GM18502 (cell line): ENCODE measurements at regions not wholly inside any gene's neighbourhood (a gene's known extent, or its start where the extent isn't known, plus 50 kb on each side); places are given as distances from the start of the nearest gene placed in this dataset.

Experiments used
- ATAC-seq: cut with Tn5 transposase; IDR thresholded peaks from one replicate; pipeline ENCODE4 v1.9.1; 2021; ENCODE audit warnings: mild to moderate bottlenecking; ENCODE audit not compliant: unreplicated experiment, poor library complexity

DNA sequence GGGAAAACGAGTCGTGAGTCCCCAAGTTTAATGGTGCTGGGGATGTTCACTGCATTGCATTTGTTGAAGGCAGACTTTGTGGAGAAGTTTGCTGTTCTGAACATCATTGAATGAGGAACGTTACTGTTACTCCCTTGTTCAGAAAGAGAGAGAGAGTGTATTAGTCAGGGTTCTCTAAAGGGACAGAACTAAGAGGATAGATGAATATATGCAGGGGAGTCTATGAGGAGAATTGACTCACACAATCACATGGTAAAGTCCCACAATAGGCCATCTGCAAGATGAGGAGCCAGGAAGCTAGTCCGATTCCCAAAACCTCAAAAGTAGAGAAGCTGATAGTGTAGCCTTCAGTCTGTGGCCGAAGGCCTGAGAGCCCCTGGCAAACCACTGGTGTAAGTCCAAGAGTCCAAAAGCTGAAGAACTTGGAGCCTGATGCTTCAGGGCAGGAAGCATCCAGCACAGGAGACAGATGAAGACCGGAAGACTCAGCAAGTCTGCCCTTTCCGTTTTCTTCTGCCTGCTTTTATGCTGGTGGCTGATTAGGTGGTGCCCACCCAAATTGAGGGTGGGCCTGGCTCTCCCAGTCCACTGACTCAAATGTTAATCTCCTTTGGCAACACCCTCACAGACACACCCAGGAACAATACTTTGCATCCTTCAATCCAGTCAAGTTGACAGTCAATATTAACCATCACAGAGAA, 223.5 kb upstream of the PCSK2 start:
- no peak for ATAC-seq

DNA sequence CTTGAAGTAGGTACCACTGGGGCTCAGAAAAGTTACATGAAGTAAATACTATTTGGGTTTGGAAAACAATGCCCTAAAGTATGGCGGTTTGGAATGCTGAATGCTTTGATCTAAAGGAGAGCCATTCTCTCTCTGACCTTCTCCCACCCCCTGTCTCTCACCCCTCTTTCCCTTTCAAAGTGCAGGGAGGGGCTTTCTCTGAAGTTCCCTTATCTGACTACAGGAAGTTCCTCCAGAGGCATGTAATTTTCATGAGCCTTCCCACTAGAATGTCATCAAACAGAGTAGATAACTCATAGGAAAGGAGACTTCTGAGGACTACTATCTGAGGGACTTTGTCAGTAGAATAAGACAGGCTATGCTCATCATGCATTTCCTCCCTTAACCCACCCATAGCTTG, 216.7 kb upstream of the PCSK2 start:
- ATAC-seq: no peak

DNA sequence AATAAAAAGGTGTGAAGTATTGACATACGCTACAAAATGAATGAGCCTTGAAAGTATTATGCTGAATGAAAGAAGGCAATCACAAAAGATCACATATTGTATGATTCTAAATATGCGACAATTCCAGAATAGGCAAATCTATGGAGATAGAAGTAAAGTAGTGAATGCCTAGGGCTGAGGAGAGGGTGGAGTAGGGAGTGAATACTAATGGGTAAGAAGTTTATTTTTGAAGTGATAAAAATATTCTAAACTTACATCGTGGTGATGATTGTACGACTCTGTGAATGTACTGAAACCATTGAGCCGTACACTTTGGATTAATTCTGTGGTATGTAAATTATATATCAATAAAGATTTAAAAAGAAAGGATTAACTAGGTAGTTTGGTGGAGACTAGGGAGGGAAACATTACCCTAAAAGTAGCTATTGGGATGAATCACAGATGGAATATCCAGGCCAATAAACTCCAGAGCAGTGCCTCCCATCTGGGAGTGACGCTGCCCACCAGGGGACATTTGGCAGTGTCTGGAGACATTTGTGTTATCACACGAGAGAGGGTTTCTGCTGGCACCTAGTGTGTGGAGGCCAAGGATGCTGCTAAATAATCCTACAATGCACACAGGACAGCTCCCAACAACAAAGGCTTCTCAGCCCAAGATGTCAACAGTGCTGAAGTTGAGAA, 214.2 kb upstream of the PCSK2 start:
- ATAC-seq: no peak

DNA sequence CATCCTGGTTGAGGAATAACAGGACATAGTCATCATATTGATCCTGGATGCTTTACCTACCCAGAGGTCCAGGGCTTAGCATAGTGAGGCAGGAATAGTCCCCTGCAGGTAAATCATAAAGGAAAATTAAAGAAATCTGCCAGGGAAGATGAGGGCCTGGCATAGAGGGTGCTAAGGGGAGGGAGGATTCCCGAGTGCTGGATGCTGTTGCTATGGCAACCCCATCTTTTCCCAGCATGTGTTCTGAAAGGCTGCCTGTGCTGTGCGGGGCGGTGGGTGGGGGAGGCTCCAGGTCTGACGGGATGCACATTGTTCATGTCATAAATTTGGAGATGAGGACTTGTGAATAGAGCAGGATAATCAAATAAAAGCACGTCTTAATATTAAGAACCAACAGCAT, 212.6 kb upstream of the PCSK2 start:
- no peak for ATAC-seq

DNA sequence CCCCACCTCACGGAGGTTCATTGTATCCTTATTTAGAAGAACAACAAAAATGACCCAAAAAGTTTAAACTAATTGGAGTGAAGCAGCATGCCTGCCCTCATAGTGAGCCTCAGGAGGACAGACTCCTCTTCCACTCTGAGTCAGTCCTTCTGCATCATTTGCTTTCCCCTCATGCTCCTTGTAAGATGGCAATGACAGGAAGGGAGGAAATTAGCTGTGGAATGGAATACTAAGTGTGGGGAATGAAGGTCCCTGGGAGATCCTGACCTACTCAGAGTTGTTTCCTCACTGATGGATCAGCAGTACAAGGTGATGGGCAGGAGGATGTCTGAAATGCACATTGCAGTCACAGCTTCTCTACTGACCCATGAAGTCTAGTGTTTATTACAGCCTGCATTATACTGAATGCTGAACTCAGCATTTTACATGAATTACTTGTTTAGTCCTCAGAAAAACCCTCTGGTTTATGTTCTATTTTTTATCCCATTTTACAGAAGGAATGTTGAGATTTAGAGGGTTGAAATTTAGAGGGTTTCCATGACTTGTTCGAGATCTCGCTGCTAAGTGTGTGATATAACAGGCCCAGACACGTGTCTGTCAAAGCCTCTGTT, 212.0 kb upstream of the PCSK2 start:
- ATAC-seq: no peak

DNA sequence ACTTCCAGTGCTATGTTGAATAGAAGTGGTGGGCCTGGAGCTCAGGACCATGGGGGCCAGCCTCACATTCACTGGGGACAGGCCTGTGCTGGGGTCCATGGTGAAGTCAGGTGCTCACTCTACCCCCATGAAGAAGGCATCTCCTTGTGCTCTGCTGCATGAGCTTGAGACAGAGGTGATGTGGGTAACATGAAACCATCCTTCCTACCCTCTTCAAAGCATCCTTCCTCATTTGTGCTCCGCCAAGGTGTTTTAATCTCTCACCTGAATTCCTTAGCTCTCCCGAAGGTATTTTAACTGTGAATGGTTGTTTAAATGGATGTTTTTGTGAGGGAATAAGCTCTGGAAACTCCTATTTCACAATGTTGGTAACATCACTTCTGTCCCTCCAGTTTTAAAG, 209.6 kb upstream of the PCSK2 start:
- ATAC-seq: no peak

DNA sequence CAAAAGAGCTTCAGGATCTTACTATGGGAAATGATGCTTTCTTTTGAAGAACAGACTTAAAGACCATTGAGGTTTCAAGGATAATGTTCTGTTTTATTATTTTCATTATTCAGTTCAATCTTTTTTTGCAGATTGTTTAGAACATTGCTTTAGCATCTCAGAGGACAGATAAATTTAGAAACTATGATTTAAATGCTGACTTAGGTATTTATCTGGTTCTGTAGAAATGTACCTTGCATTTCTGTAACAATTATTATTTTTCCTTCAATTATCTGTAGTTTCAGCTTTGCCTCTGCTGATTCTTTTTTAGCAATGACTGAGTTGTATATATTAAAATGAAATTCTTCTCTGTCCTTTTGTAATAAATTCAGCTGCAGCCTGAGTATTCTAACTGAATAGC, 205.4 kb upstream of the PCSK2 start:
- no peak for ATAC-seq

DNA sequence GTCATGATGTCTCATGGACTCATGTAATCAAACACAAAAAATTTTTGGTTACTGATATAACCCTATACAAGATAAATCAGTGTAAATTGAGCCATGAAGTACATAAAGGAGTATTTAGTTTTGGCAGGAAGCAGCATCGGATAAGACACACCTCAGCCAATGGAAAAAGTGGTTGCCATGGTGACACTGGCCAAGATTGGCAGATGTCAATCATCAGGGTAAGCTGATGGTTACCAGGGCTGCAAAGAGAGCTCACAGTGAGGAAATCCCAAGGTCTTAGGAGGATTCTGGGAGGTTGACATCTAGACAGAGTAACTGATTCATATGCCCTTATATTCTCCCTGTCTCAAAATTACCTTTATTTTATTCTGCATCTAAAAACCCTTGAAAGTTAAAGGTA, 203.8 kb upstream of the PCSK2 start:
- no peak for ATAC-seq

DNA sequence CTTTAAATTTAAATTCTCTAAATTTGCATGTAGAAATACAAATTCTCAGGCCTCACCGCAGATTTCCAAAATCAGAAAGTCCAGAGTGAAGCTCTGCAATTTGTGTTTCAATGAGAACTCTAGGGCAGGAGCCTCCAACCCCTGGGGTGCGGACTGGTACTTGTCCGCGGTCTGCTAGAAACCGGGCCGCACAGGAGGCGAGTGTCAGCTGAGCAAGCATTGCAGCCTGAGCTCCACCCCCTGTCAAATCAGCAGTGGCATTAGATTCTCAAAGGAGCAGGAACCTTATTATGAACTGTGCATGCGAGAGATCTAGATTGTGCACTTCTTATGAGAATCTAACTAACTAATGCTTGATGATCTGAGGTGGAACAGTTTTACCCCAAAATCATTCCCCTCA, 203.0 kb upstream of the PCSK2 start:
- ATAC-seq: no peak

DNA sequence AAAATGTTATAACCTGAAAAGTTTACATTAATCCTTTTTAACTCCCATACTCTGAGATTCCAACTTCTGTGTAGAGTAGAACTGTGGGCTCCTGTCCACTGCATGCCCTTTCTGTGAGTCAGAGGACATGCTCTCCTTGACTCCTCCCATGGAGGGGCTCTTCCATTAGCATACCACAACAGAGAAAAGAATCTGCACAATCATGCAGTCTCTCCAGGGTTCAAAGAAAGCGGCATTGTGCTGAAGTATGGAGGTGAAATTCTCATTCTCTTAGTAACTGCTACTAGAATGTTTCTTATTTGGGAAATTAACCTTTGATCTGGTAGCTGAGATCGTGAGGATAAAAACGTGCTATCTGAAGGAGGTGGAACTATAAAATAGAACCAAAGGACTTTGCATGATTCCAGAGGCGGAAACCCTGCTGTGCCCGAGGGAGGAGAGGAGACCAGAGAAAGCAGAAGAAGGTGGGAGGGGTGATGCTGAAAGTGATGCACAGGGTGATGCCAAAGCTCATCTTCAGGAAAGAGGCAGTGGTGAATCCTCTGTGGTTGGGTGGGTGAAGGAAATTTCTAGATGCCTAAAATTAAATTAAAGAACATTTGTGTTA, 202.2 kb upstream of the PCSK2 start:
- no peak for ATAC-seq

DNA sequence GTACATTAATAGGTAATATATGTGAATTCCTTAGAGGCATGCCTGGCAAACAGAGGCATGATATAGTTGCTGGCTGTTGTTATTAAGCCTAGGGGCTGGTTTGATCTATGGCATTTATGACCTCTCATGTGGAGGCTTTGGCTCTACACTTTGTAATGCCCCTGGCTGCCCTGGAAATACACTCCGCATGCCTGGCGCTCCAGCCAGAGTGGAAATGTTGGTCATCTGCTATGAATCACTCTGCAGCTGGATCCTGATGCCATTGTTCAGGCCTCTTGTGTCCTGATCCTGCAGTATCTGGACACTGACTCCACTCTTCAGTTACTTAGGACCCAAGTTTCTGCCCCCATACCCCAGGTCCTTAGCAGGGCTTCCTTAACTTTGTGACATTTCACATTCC, 200.5 kb upstream of the PCSK2 start:
- ATAC-seq: no peak

DNA sequence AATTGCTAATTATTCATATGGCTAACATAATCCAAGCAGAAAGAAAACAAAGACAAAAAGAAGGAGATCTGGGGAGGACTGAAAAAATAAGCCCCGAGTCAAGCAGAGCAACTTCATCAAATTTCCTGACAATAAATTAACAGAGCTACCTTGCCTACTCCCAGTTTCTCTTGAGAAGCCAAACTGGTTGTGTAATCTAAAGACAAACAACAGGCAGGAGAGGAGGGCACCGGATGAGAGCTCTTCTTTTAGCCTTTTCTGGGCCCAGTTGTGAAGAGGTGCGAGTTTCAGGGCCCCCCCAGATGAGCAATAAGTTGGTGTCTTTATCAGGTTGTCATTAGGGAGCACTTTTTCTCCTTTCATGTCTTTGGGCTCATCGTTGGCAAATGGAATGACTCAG, 197.1 kb upstream of the PCSK2 start:
- no peak for ATAC-seq

DNA sequence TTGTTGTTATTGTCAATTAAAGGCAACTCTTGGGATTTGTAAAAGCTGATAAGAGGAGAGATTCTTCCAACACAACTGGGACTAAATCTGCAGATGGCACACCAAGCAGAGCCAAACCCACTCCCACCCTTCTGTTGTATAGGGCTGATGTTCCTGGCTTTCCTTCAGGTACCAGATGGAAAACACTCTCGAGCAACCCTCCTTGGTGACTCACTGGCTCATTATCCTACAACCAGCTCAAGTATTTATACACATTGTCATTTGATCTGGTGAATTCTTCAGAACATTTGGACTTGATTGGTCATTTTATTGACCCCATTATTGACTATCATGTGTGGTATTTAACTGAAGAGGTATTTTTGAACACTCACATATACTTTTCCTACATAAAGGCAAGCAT, 190.3 kb upstream of the PCSK2 start:
- ATAC-seq: no peak

DNA sequence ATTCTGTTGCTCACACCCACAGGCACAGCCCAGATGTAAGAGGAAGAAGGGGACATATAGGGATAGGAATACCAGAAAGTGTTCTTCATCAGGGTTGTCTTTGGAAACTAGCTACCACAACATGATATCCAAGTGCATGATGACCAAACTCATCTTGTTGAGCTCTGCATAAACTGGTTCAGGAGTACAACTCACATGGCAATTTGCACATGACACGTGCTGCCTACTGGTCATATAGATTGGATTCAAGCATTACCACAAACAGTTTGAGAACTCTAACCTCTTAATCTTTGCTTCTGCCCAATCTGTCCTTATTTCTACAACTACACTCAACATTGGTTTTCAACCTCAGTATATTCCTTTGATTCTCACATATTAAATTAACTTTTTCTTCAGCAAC, 184.7 kb upstream of the PCSK2 start:
- no peak for ATAC-seq

DNA sequence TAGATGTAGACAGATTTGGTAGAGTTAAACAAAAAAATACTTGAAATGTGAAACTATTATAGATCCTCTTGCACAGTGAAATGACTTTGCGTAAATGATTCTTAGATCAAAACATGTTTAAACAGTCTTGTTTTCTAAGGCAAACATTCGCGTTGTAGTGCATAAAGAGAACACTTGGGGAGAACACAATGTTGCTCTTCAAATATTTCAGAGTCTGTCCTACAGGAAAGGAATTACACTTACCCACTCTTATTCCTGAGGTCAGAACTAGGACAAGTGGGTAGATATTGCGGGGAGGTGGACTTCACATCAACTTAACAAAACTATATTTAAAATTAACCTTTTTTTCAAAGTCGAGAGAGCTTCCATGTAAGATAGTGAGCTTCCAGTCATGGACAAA, 183.5 kb upstream of the PCSK2 start:
- no peak for ATAC-seq

DNA sequence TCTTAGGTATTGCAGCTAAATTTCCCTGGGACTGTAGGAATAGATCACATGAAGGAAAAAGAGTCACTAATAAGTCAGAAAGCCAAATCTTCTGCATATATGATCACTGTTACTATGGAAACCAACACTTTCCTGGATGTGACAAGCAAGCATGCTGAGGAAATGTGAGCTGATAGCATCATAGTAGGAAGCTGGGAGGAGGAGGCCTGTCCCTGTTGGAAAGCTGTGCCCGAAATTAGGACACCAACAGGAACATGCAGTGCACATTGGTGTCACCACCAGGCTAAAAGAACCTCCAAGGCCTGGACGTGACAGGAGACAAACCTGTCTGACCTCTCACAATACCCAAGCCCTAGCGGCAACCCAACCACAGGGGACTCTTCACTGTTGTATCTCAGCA, 181.9 kb upstream of the PCSK2 start:
- ATAC-seq: no peak

DNA sequence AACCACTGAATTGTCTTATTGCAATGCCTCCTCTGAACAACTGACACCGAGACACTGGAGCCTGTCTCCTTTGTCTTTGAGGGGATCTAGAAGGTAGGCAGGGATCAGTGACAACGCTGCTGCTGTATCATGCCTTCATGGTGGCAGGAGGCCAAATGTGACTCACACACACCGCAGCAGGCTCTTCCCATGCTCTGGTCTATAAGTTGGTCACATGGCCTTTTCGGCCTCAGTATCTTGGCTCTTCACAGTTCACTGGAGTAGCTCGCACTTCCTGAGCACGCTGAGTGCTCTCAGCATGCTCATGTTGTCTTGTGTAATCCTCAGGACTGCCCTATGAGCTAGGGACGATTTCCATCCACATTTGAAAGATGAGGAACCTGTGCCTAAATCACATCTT, 167.4 kb upstream of the PCSK2 start:
- ATAC-seq: no peak

DNA sequence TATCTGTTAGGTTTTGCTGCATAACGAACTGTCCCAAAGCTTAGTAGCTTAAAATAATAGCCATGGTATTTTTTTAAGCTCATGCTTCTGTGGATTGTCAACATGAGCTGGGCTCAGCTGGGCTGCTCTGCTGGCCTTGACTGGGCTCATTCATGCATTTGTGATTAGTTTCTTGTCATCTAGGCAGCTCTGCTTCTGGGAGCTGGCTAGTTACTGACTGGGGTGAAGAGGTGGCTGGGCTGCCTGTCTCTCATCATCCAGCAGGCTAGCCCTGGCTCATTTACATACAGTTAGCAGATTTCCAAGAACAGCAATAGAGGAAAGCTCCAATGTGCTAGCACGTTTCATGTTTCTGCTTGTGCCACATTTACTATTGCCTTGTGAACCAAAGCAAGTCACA, 165.1 kb upstream of the PCSK2 start:
- ATAC-seq: no peak

DNA sequence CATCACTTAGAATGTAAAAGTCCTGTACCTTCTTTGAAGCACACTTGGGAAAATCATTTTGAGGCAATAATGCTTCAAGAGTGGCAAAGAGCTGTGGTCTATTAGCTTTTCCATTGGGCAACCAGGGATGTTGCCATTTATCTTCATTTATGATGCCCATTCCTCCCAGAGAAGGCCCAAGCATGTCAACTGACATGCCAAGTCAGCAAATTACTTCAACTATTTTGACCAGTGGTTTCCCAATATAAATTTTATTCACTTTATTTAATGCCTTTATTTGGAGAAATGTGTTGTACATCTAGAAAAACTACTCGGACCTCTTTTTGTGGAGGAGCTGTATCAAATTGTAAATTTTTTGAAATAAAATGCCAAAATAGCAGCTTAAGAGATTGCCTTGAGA, 164.1 kb upstream of the PCSK2 start:
- no peak for ATAC-seq

DNA sequence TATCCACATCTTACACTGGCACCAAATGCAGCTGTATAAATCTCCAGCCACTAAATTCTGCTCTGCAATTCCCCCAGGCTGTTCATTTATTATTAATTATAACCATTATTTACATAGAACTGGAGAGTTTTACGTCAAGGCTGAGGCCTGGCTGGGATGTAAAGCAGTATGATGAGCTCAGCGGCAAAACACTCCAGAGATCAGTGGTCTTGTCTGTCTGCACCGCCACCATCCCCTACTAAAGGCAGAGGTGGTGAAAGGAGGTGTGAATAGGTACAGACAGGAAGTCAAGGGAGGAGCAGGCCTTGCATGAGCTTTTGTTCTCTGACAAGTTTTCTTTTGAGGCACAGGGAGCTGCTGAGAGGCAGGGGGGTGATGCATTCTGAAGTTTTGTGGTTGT, 159.9 kb upstream of the PCSK2 start:
- no peak for ATAC-seq

DNA sequence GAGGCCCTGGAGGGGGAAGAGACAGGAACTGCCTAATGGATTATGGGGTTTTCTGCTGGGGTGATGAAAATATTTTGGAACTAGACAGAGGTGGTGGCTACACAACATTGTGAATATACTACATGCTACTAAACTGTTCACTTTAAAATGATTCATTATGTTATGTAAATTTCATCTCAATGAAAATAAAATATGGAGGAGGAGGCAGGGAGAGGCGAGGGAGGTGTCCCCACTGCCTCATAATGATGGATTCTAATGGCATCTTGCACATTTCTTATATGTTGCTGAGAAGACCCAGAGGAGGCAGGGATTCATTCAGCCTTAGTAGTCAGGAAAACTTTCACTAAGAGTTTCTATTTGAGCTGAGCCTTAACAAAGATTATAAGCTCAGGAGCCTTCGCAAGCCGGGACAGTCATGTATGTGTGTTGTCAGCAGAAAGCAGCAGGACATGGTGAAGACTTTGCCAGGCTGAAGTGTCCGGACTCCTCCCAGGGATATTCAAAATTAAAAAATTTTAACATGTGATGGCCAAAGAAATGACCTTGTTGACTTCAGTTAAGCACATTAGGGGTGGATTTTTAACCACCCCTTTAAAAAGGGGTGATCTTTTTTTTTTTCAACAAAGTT, 158.6 kb upstream of the PCSK2 start:
- ATAC-seq: no peak
